Suprapubic skin (tissue), 4 donors: ENCODE measurements at regions not wholly inside any gene's neighbourhood (a gene's known extent, or its start where the extent isn't known, plus 50 kb on each side); places are given as distances from the start of the nearest gene placed in this dataset.

Experiments used
- DNase-seq, 2 donors: peaks; one replicate each; pipeline ENCODE4 v3.0.0-alpha.2; 2019; ENCODE audit warnings: low spot score in 2 of 2
- H3K27ac ChIP-seq: fragments of 200-600 bp; sonication (generic); one replicate; pipeline ENCODE4 v1.5.1; 2019
- H3K27me3 ChIP-seq: fragments of 200-600 bp; sonication (generic); one replicate; pipeline ENCODE4 v1.5.1; 2019
- H3K36me3 ChIP-seq: fragments of 200-600 bp; sonication (generic); one replicate; pipeline ENCODE4 v1.5.1; 2019
- H3K4me1 ChIP-seq: fragments of 200-600 bp; sonication (generic); one replicate; pipeline ENCODE4 v1.5.1; 2019
- H3K4me3 ChIP-seq: fragments of 200-600 bp; sonication (generic); one replicate; pipeline ENCODE4 v1.5.1; 2019; ENCODE audit warnings: mild to moderate bottlenecking
- H3K9me3 ChIP-seq: fragments of 200-600 bp; sonication (generic); one replicate; pipeline ENCODE4 v1.5.1; 2019
- EP300 ChIP-seq: sonication (generic); formaldehyde crosslinking; IDR thresholded peaks from one replicate; pipeline ENCODE4 v1.6.1; 2017; ENCODE audit warnings: antibody characterized with exemption
- POLR2A ChIP-seq, 2 donors: fragments of 450-650 bp; IDR thresholded peaks; one replicate each; pipeline ENCODE4 v1.6.1; 2017; ENCODE audit warnings: antibody characterized with exemption in 2 of 2, mild to moderate bottlenecking in 2 of 2, moderate library complexity in 2 of 2
- POLR2AphosphoS5 ChIP-seq, 3 donors: sonication (generic); formaldehyde crosslinking; IDR thresholded peaks; one replicate each; pipeline ENCODE4 v1.6.1; 2017; ENCODE audit warnings: antibody characterized with exemption in 3 of 3
- WGBS: methylation state at CpG from one replicate; pipeline ENCODE4 v1.1.5; 2018; 5-methylcytosine and 5-hydroxymethylcytosine counted together
- TF ChIP-seq, protein P1 (sequence below), 2 donors: fragments of 200-600 bp in 1 of 2; fragments of 450-650 bp in 1 of 2; sonication (generic) in 1 of 2; IDR thresholded peaks; one replicate each; pipeline ENCODE4 v1.5.1; 2016 to 2019; ENCODE audit warnings: antibody characterized with exemption in 2 of 2, mild to moderate bottlenecking in 1 of 2, moderate library complexity in 1 of 2

DNA sequence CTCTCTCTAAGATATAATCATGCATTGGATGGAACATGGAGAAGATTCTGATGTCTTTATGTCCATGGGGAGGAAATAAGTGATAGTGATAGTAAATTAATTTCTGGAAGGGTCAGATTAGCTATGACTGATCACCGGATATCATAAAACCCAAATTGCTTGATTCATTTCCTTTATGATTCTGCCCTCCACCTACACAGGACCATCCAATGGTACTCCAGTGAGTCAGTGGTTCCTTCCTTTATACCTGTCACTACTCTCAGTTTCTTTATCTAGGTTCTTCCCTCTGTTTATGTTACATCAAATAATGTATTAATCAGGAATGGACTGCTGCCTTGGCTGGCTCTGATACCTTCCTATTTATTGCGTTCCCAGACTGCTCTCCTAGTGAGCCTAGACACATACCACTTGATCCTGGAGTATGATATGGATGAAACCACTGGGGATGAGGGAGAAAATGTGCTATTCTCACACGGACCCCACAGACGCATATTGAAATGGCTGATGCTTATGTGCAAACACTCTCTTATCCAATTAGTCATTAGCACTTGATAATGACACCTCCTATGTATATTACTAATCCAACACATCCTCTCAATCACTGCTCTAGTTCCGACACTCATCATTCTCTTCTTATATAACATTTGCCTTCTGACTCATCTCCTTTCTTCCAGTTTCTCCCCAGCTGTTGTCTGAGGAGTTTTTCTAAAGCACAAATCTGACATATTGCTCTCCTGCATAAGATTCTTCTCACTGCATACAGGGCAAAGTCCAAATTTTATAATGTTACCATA is 315.6 kb downstream of the INSIG2 start:
- 73% methylated on average over 5 of the region's 5 CpGs for WGBS
- no peaks in the 10 kb centered on the region for H3K27me3 ChIP-seq
- no peaks in the 10 kb centered on the region for H3K4me1 ChIP-seq
- TF ChIP-seq POLR2AphosphoS5 (IDR thresholded peaks at IDR 0.05) (no peak), EP300 (no peak), POLR2A (IDR thresholded peaks at IDR 0.05) (no peak)
- TF ChIP-seq, protein P1, sequence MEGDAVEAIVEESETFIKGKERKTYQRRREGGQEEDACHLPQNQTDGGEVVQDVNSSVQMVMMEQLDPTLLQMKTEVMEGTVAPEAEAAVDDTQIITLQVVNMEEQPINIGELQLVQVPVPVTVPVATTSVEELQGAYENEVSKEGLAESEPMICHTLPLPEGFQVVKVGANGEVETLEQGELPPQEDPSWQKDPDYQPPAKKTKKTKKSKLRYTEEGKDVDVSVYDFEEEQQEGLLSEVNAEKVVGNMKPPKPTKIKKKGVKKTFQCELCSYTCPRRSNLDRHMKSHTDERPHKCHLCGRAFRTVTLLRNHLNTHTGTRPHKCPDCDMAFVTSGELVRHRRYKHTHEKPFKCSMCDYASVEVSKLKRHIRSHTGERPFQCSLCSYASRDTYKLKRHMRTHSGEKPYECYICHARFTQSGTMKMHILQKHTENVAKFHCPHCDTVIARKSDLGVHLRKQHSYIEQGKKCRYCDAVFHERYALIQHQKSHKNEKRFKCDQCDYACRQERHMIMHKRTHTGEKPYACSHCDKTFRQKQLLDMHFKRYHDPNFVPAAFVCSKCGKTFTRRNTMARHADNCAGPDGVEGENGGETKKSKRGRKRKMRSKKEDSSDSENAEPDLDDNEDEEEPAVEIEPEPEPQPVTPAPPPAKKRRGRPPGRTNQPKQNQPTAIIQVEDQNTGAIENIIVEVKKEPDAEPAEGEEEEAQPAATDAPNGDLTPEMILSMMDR (IDR thresholded peaks at IDR 0.05): no peak
- no peaks in the 10 kb centered on the region for H3K9me3 ChIP-seq
- H3K36me3 ChIP-seq: no peaks in the 10 kb centered on the region
- no peak overlapping the region for H3K27ac ChIP-seq
- no peak overlapping the region for H3K4me3 ChIP-seq
- no peak for DNase-seq

DNA sequence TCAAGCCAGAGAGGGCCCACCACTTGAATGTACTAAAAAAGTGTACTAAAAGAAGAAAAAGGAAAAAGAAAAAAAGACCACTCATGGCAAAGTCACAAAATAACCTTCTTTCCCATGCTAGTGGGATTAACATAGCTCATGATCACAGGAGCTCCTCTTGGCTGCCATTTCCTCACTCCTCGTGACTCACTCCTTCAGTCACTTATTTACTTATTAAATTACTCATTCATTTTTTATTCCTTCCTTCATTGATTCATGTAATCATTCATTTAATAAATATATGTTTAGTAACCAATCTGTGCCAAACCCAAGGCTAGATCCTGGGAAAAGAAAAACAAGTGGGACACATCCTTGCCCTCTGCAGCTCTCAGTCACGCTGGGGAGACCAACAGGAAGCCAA is 300.5 kb downstream of the INSIG2 start:
- Histone ChIP-seq H3K4me3 (no peak overlapping the region), H3K27me3 (no peaks in the 10 kb centered on the region), H3K4me1 (no peaks in the 10 kb centered on the region), H3K27ac (no peak overlapping the region), H3K9me3 (no peaks in the 10 kb centered on the region), H3K36me3 (no peaks in the 10 kb centered on the region)
- no peak for DNase-seq
- TF ChIP-seq, protein P1 (IDR thresholded peaks at IDR 0.05): no peak
- TF ChIP-seq POLR2AphosphoS5 (IDR thresholded peaks at IDR 0.05) (no peak), EP300 (no peak), POLR2A (IDR thresholded peaks at IDR 0.05) (no peak)
- WGBS: 76% methylated on average over 2 of the region's 2 CpGs

DNA sequence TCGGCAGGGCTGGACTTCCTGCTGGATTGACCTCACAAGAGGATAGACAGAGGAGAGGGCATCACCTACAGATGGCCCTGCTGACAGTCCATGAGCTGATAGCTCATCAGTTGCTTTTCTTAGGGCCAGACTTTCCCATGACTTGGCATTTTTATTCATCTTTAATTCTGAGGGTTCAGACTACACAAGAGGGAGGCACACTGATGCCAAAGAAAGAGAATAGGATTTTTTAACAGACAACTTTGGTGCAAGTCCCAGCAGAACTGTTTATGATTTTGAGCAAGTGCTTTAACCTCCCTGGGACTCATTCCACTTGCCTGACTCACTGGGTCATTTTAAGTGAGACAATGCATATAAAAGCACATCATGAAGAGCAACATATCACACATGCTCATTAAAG is 299.2 kb downstream of the INSIG2 start:
- H3K27ac ChIP-seq: peak overlapping the region; percentile 48
- no peaks in the 10 kb centered on the region for H3K4me1 ChIP-seq

DNA sequence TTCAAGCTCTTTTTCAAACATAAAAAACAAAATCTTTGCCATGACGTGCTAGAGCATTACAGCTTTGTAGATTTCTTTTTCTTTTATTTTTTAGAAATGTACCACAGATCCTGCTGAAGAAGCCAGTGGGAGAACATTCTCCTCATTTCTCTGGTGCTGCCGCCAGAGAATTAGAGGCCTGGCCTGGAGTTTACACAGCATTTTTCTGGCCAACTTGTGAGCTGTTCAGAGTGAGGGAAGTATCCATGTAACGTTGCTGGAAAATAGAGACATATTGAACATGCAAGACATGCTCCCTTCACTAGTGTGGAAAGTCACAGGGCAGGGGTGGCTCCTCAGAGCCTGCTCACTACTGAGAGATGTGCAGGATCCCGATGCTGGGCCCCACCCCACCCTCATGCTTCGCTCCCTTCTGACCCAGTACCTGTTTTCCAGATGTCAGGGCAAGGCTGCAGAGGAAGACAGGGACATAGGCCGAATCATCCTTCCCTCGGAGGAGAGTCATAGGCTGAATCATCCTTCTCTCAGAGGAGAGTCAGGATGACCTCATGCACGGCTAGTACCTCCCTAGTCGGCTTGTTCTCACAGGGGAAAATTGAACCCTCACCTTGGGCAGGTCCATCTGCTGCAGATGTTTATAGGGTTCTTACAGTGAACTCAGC is 298.5 kb downstream of the INSIG2 start:
- 42% methylated on average over 8 of the region's 9 CpGs for WGBS
- Histone ChIP-seq H3K9me3 (no peaks in the 10 kb centered on the region), H3K27ac (peak overlapping the region; percentile 48), H3K36me3 (no peaks in the 10 kb centered on the region), H3K4me3 (no peak overlapping the region), H3K27me3 (no peaks in the 10 kb centered on the region), H3K4me1 (no peaks in the 10 kb centered on the region)
- no peak for DNase-seq
- TF ChIP-seq POLR2A (IDR thresholded peaks at IDR 0.05) (no peak), POLR2AphosphoS5 (IDR thresholded peaks at IDR 0.05) (no peak), EP300 (no peak)
- TF ChIP-seq, protein P1 (IDR thresholded peaks at IDR 0.05): no peak

More for the DNA sequence above, 299.2 kb downstream of the INSIG2 start:
- no peaks in the 10 kb centered on the region for H3K36me3 ChIP-seq
- no peak for DNase-seq
- H3K9me3 ChIP-seq: no peaks in the 10 kb centered on the region
- no peak overlapping the region for H3K4me3 ChIP-seq
- no peaks in the 10 kb centered on the region for H3K27me3 ChIP-seq
- WGBS: 89% methylated on average over 1 of the region's 1 CpG
- TF ChIP-seq EP300: no peak
- TF ChIP-seq, protein P1 (IDR thresholded peaks at IDR 0.05): no peak
- no peak for TF ChIP-seq POLR2AphosphoS5 (IDR thresholded peaks at IDR 0.05)
- no peak for TF ChIP-seq POLR2A (IDR thresholded peaks at IDR 0.05)

DNA sequence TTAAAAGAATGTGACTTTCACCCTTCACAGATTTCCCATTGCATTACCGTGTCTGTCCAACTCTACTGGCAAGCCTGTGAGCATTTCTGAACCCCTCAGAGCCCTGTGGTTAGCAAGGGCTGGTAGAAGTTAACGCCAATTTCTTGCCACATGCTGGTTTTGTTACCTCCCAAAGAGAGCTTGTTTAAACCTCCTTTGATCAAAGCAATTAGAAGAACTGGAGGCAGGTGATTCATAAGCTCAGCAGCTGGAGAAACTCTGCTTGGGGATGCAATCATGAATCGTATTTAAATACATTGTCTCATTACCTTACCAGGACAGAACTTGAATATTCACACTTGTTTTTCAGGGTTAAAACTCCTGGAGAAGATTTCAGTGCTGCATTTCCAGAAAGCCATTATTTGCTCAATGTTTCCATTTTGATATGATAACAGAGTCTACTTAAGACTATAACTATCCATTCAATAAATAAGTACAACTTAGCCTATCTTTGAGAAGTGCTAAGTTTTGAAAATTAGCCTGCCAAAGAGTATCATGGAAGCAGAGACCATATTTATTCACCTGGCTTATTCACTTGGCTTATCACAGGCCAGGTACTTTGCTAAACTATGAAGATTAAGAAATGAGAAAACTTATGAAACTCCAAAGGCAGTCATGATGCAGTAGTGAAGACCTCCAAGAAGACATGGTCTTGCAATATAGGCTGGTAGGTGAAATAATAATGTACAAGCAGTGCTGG is 292.8 kb downstream of the INSIG2 start:
- H3K27me3 ChIP-seq: no peaks in the 10 kb centered on the region
- no peaks in the 10 kb centered on the region for H3K36me3 ChIP-seq
- H3K4me1 ChIP-seq: no peaks in the 10 kb centered on the region
- TF ChIP-seq POLR2AphosphoS5 (IDR thresholded peaks at IDR 0.05): no peak
- TF ChIP-seq EP300: no peak
- no peak for TF ChIP-seq POLR2A (IDR thresholded peaks at IDR 0.05)
- TF ChIP-seq, protein P1 (IDR thresholded peaks at IDR 0.05): no peak
- H3K9me3 ChIP-seq: no peaks in the 10 kb centered on the region
- DNase-seq: no peak
- H3K4me3 ChIP-seq: no peak overlapping the region
- H3K27ac ChIP-seq: no peak overlapping the region
- WGBS: 50% methylated on average over 3 of the region's 3 CpGs
